HEK293T (cell line): ENCODE measurements at regions not wholly inside any gene's neighbourhood (a gene's known extent, or its start where the extent isn't known, plus 50 kb on each side); places are given as distances from the start of the nearest gene placed in this dataset.

ENCODE experiments used
- CTCF ChIA-PET: fragments of 350-600 bp; formaldehyde crosslinking; extraction: SDS; loops from one replicate; lab custom pipeline; 2021; ENCODE audit warnings: antibody characterized with exemption, inconsistent platforms; lab: Yijun Ruan, JAX
- POLR2A ChIA-PET: fragments of 350-600 bp; formaldehyde crosslinking; extraction: SDS; loops from one replicate; lab custom pipeline; 2020; ENCODE audit warnings: antibody characterized with exemption, inconsistent platforms; lab: Yijun Ruan, JAX
- DNase-seq: peaks from one replicate; pipeline ENCODE4 v3.0.0; 2012; ENCODE audit warnings: mixed read lengths; ENCODE audit errors: extremely low spot score
- ARNT ChIP-seq: fragments of 450-650 bp; IDR thresholded peaks from 2 replicates; pipeline ENCODE4 v1.6.1; 2017; ENCODE audit warnings: mild to moderate bottlenecking
- BHLHE40 ChIP-seq: fragments of 450-650 bp; IDR thresholded peaks from 2 replicates; pipeline ENCODE4 v1.6.1; 2016; ENCODE audit warnings: mild to moderate bottlenecking, moderate library complexity, borderline replicate concordance
- CTBP1 ChIP-seq: fragments of 450-650 bp; IDR thresholded peaks from 2 replicates; pipeline ENCODE4 v1.6.1; 2016; ENCODE audit warnings: borderline replicate concordance
- ELF4 ChIP-seq: fragments of 450-650 bp; IDR thresholded peaks from 2 replicates; pipeline ENCODE4 v1.6.1; 2017; ENCODE audit warnings: antibody characterized with exemption
- FOXA1 ChIP-seq: fragments of 450-650 bp; IDR thresholded peaks from 2 replicates; pipeline ENCODE4 v1.6.1; 2016; ENCODE audit warnings: mild to moderate bottlenecking
- FOXK2 ChIP-seq: fragments of 450-650 bp; IDR thresholded peaks from 2 replicates; pipeline ENCODE4 v1.6.1; 2016; ENCODE audit warnings: mild to moderate bottlenecking
- FOXM1 ChIP-seq: fragments of 450-650 bp; IDR thresholded peaks from 2 replicates; pipeline ENCODE4 v1.6.1; 2017; ENCODE audit warnings: mild to moderate bottlenecking, borderline replicate concordance
- HDGF ChIP-seq: fragments of 450-650 bp; IDR thresholded peaks from 2 replicates; pipeline ENCODE4 v1.6.1; 2017; ENCODE audit warnings: antibody characterized with exemption, borderline replicate concordance
- L3MBTL2 ChIP-seq: fragments of 450-650 bp; conservative IDR thresholded peaks from 2 replicates; pipeline ENCODE4 v1.6.1; 2016; ENCODE audit warnings: mild to moderate bottlenecking
- LEF1 ChIP-seq: fragments of 450-650 bp; IDR thresholded peaks from 2 replicates; pipeline ENCODE4 v1.6.1; 2017; ENCODE audit warnings: mild to moderate bottlenecking, borderline replicate concordance
- NFRKB ChIP-seq: fragments of 450-650 bp; IDR thresholded peaks from 2 replicates; pipeline ENCODE4 v1.6.1; 2016; ENCODE audit warnings: mild to moderate bottlenecking, moderate library complexity
- PKNOX1 ChIP-seq: fragments of 450-650 bp; IDR thresholded peaks from 2 replicates; pipeline ENCODE4 v1.6.1; 2016
- SP1 ChIP-seq: fragments of 450-650 bp; IDR thresholded peaks from 2 replicates; pipeline ENCODE4 v1.6.1; 2017
- SUZ12 ChIP-seq: fragments of 450-650 bp; IDR thresholded peaks from 2 replicates; pipeline ENCODE4 v1.6.1; 2016; ENCODE audit warnings: mild to moderate bottlenecking
- TARDBP ChIP-seq: fragments of 450-650 bp; IDR thresholded peaks from 2 replicates; pipeline ENCODE4 v1.6.1; 2016
- ZNF384 ChIP-seq: fragments of 450-650 bp; IDR thresholded peaks from 2 replicates; pipeline ENCODE4 v1.6.1; 2016

GRCh38 chr6:121510568-121511177 lies 75.2 kb downstream of the GJA1 start:
- DNase-seq: no peak
- no peak for TF ChIP-seq SP1
- TF ChIP-seq BHLHE40: no peak
- TF ChIP-seq PKNOX1: no peak
- TF ChIP-seq FOXM1: no peak
- no peak for TF ChIP-seq LEF1
- ChIA-PET POLR2A (no interaction called here), CTCF (interaction anchor here (0.6 kb wide), 2 partner anchors 20 to 130 kb away, joined by 4 to 9 read pairs; no protein-coding TSS in a partner anchor)

- POLR2A ChIA-PET: no interaction called here
- CTCF ChIA-PET: no interaction called here
- DNase-seq: no peak
- TF ChIP-seq NFRKB: no peak
Observed at GRCh38 chr6:121515630-121516265, 80.3 kb downstream of the GJA1 start.

GRCh38 chr6:121516331-121516730 lies 80.9 kb downstream of the GJA1 start:
- TF ChIP-seq CTBP1 (no peak), FOXK2 (no peak), FOXA1 (no peak), NFRKB (no peak), BHLHE40 (no peak), FOXM1 (no peak), ARNT (no peak), PKNOX1 (no peak), HDGF (no peak), TARDBP (no peak), SP1 (no peak), ELF4 (no peak), L3MBTL2 (no peak), SUZ12 (no peak), LEF1 (no peak), ZNF384 (no peak)
- POLR2A ChIA-PET: no interaction called here
- CTCF ChIA-PET: no interaction called here
- no peak for DNase-seq

GRCh38 chr6:121520337-121521163 lies 85.1 kb downstream of the GJA1 start:
- no peak for TF ChIP-seq TARDBP
- TF ChIP-seq BHLHE40: no peak
- no peak for TF ChIP-seq FOXA1
- TF ChIP-seq PKNOX1: no peak
- TF ChIP-seq SP1: no peak
- TF ChIP-seq CTBP1: no peak
- no peak for TF ChIP-seq ZNF384
- TF ChIP-seq FOXM1: no peak
- no peak for TF ChIP-seq ARNT
- no peak for TF ChIP-seq FOXK2
- no peak for TF ChIP-seq ELF4
- no peak for TF ChIP-seq SUZ12
- no peak for TF ChIP-seq L3MBTL2
- no peak for TF ChIP-seq NFRKB
- no peak for TF ChIP-seq HDGF
- no peak for TF ChIP-seq LEF1
- no peak for DNase-seq
- CTCF ChIA-PET: no interaction called here
- POLR2A ChIA-PET: no interaction called here

GRCh38 chr6:121521164-121521555 lies 85.7 kb downstream of the GJA1 start:
- ChIA-PET CTCF (no interaction called here), POLR2A (no interaction called here)
- no peak for TF ChIP-seq FOXK2
- DNase-seq: no peak

- ChIA-PET CTCF (interaction anchor here (0.6 to 1.0 kb wide), 2 partner anchors 82 to 327 kb away, joined by 3 read pairs; no protein-coding TSS in a partner anchor), POLR2A (no interaction called here)
- DNase-seq: no peak
- TF ChIP-seq SUZ12 (no peak), FOXA1 (no peak), ELF4 (no peak), ARNT (no peak), ZNF384 (no peak), SP1 (no peak), TARDBP (no peak), NFRKB (no peak), L3MBTL2 (no peak), BHLHE40 (no peak), CTBP1 (no peak), PKNOX1 (no peak), FOXM1 (no peak), HDGF (no peak), FOXK2 (no peak), LEF1 (no peak)
Observed at GRCh38 chr6:121522265-121522664, 86.8 kb downstream of the GJA1 start.
